ENCODE measurements at regions not wholly inside any gene's neighbourhood (a gene's known extent, or its start where the extent isn't known, plus 50 kb on each side); places are given as distances from the start of the nearest gene placed in this dataset.

DNA sequence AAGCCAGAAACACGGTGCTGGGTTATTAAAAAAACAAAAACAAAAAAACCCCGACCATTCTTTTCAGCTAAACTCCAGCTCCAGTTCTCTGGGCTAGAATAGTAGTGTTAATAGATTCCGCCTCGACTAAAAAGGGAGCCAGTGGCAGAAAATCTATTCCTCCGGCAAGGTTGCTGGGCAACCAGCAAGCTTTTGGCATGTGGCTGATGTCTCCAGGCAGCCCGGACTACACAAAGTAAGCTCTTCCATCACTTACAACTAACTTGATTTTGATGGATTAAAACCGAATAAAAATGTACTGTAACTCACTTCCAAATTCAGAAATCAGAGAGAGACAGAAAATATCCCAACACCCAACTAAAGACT, 126.4 kb upstream of the FOXN3 start:
- TF ChIP-seq, protein P1, sequence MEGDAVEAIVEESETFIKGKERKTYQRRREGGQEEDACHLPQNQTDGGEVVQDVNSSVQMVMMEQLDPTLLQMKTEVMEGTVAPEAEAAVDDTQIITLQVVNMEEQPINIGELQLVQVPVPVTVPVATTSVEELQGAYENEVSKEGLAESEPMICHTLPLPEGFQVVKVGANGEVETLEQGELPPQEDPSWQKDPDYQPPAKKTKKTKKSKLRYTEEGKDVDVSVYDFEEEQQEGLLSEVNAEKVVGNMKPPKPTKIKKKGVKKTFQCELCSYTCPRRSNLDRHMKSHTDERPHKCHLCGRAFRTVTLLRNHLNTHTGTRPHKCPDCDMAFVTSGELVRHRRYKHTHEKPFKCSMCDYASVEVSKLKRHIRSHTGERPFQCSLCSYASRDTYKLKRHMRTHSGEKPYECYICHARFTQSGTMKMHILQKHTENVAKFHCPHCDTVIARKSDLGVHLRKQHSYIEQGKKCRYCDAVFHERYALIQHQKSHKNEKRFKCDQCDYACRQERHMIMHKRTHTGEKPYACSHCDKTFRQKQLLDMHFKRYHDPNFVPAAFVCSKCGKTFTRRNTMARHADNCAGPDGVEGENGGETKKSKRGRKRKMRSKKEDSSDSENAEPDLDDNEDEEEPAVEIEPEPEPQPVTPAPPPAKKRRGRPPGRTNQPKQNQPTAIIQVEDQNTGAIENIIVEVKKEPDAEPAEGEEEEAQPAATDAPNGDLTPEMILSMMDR (IDR thresholded peaks at IDR 0.05), result no peak
- no peak for TF ChIP-seq POLR2A (IDR thresholded peaks at IDR 0.05)

Data from body of pancreas (tissue), 4 donors.